ENCODE measurements at regions not wholly inside any gene's neighbourhood (a gene's known extent, or its start where the extent isn't known, plus 50 kb on each side); places are given as distances from the start of the nearest gene placed in this dataset.

- Histone ChIP-seq H3K4me1 (ENCODE audit: insufficient read depth, low read length) (peaks cover 11% of the 10 kb centered on the region), H3K4me2 (ENCODE audit: low read depth, low read length) (no peak overlapping the region), H2AFZ (ENCODE audit: low read length) (no peak overlapping the region), H4K20me1 (ENCODE audit: insufficient read depth, low read length) (peaks cover 3% of the 10 kb centered on the region; the same call in 1 of the 2 replicates), H3K4me3 (replicated peaks in 1 of 3; ENCODE audit: insufficient read depth in 1 of 3, low read depth in 2 of 3, low read length in 3 of 3) (no peak overlapping the region), H3K9ac (ENCODE audit: insufficient read depth, low read depth, low read length) (no peak overlapping the region), H3K79me2 (ENCODE audit: insufficient read depth, low read length) (no peaks in the 10 kb centered on the region), H3K36me3 (replicated peaks in 1 of 2; ENCODE audit: control insufficient read depth in 1 of 2, insufficient read depth in 2 of 2, low read length in 2 of 2) (no peaks in the 10 kb centered on the region), H3K9me3 (ENCODE audit: low read length) (no peaks in the 10 kb centered on the region), H3K27ac (ENCODE audit: extremely low read length, insufficient read depth, low read length) (no peak overlapping the region), H3K27me3 (ENCODE audit: control insufficient read depth in 1 of 2, insufficient read depth in 2 of 2, low read length in 2 of 2) (peaks cover 7 to 72% of the 10 kb centered on the region in 2 experiments)
- BruUV-seq (replicated peaks): no TSS peak
- ChIA-PET CTCF (ENCODE audit: low intra/inter-chr PET ratio, low total read pairs) (no interaction called here), POLR2A (no interaction called here)
- in situ Hi-C loops (cut with HindIII; ENCODE audit: extremely low pct_ligation_motif_present, low pct_unique_long_range_greater_than_20kb): no loop called here
- TF ChIP-seq IRF2 (CRISPR knock-in tag; IDR thresholded peaks at IDR 0.05) (no peak), RFX1 (IDR thresholded peaks at IDR 0.05) (0 out of 2 replicates have a peak, but pooled peaks have one; percentile 12), TEF (CRISPR knock-in tag; IDR thresholded peaks at IDR 0.05) (no peak), SP140L (CRISPR knock-in tag; IDR thresholded peaks at IDR 0.05; ENCODE audit: borderline replicate concordance) (no peak), ATF6 (CRISPR knock-in tag; conservative IDR thresholded peaks at IDR 0.05) (no peak), ZNF652 (CRISPR knock-in tag; IDR thresholded peaks at IDR 0.05; ENCODE audit: borderline replicate concordance, low read depth) (no peak), ZNF598 (CRISPR knock-in tag; IDR thresholded peaks at IDR 0.05; ENCODE audit: borderline replicate concordance) (no peak), ZNF275 (CRISPR knock-in tag; IDR thresholded peaks at IDR 0.05; ENCODE audit: borderline replicate concordance) (no peak), MTERF4 (CRISPR knock-in tag; IDR thresholded peaks at IDR 0.05) (no peak), ZNF580 (CRISPR knock-in tag; IDR thresholded peaks at IDR 0.05; ENCODE audit: borderline replicate concordance, low read depth) (no peak), ZNF263 (CRISPR knock-in tag; IDR thresholded peaks at IDR 0.05) (0 out of 2 replicates have a peak, but pooled peaks have one; percentile 17), REPIN1 (CRISPR knock-in tag; IDR thresholded peaks at IDR 0.05; ENCODE audit: borderline replicate concordance, low read depth) (no peak), ZNF788 (CRISPR knock-in tag; IDR thresholded peaks at IDR 0.05; ENCODE audit: borderline replicate concordance) (no peak)
- FAIRE-seq: no peak
- whole genome bisulfite sequencing (ENCODE audit: low lambda C conversion rate): no CpG with 5 or more reads among the region's 8 CpGs
- intact Hi-C loops (cut with micrococcal nuclease; ENCODE audit: unreplicated experiment): no loop called here
- no peak for DNase-seq (ENCODE audit: low spot score)
- no peak for ATAC-seq
Observed at GRCh38 chr1:22262583-22262982, 119.7 kb upstream of the WNT4 start.

Data from HepG2 (cell line).